ENCODE measurements at regions not wholly inside any gene's neighbourhood (a gene's known extent, or its start where the extent isn't known, plus 50 kb on each side); places are given as distances from the start of the nearest gene placed in this dataset.

- TF ChIP-seq CTCF (tag by site-specific recombination; IDR thresholded peaks at IDR 0.05) = no peak
- no peak for TF ChIP-seq SP3 (tag by site-specific recombination; IDR thresholded peaks at IDR 0.05)
- no peak for TF ChIP-seq ZNF624 (tag by site-specific recombination; IDR thresholded peaks at IDR 0.05)
- TF ChIP-seq ZNF664 (tag by site-specific recombination; IDR thresholded peaks at IDR 0.05) = no peak
- TF ChIP-seq TSHZ1 (tag by site-specific recombination; IDR thresholded peaks at IDR 0.05; ENCODE audit: borderline replicate concordance) = no peak
- no peak for TF ChIP-seq MEIS1 (CRISPR knock-in tag; IDR thresholded peaks at IDR 0.05; ENCODE audit: borderline replicate concordance)
- no peak for TF ChIP-seq ZNF544 (tag by site-specific recombination; IDR thresholded peaks at IDR 0.05)
- TF ChIP-seq GLI4 (tag by site-specific recombination; IDR thresholded peaks at IDR 0.05) = no peak
- no peak for TF ChIP-seq ZNF16 (tag by site-specific recombination; IDR thresholded peaks at IDR 0.05; ENCODE audit: low read depth)
- no peak for TF ChIP-seq ZBTB8A (tag by site-specific recombination; IDR thresholded peaks at IDR 0.05)
These were observed 64.6 kb upstream of the CREB5 start for GRCh38 chr7:28347475-28348318.
